PFSK-1 (cell line): ENCODE measurements at regions not wholly inside any gene's neighbourhood (a gene's known extent, or its start where the extent isn't known, plus 50 kb on each side); places are given as distances from the start of the nearest gene placed in this dataset.

Experiments used
- POLR2AphosphoS5 ChIP-seq: IDR thresholded peaks from 2 replicates; pipeline ENCODE4 v1.6.1; 2012; ENCODE audit warnings: low read depth, mild to moderate bottlenecking, control low read depth, low read length, moderate library complexity
- REST ChIP-seq, 2 experiments: IDR thresholded peaks; 2 replicates each; pipeline versions ENCODE4 v1.6.1 to v1.8.0; 2011 to 2012; ENCODE audit warnings: low read depth in 2 of 2, low read length in 2 of 2, control low read depth in 1 of 2, inconsistent platforms in 1 of 2, mild to moderate bottlenecking in 1 of 2, moderate library complexity in 1 of 2; ENCODE audit not compliant: insufficient read depth in 1 of 2

DNA sequence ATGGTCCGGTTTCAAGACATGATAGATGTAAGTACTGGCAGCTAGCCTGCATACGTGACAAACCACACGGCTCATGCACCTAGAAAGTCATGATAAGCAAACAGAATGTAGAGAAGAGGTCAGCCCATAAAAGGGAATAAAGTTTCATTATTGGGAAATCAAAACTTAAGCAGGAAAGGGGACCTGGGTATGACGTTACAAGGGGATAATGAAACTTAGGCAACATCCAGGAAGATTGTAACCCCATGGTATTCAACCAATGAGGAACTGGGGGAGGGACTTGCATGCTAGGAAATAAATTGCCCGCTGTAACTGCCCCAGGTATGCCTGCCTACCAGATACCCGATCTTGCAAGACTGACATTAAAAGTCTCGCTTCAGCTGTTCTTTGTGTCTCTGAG, 1679.0 kb downstream of the SUCLG1 start:
- TF ChIP-seq POLR2AphosphoS5, result no peak
- TF ChIP-seq REST (IDR thresholded peaks at IDR 0.05; ENCODE audit: insufficient read depth in 1 of 2, low read depth in 2 of 2, low read length in 2 of 2), result no peak
